AG04450 (cell line): ENCODE measurements at regions not wholly inside any gene's neighbourhood (a gene's known extent, or its start where the extent isn't known, plus 50 kb on each side); places are given as distances from the start of the nearest gene placed in this dataset.

ENCODE experiments used
- CTCF ChIA-PET: fragments of 300-600, 350-600 bp; formaldehyde crosslinking; extraction: SDS; loops from one replicate; lab custom pipeline; 2022; ENCODE audit warnings: antibody characterized with exemption, inconsistent platforms; lab: Charles Lee
- POLR2A ChIA-PET: fragments of 350-600 bp; formaldehyde crosslinking; extraction: SDS; loops from one replicate; lab custom pipeline; 2021; ENCODE audit warnings: antibody characterized with exemption, inconsistent platforms; lab: Yijun Ruan, JAX
- DNase-seq: peaks from one replicate; pipeline ENCODE4 v3.0.0-alpha.2; 2011; ENCODE audit warnings: low read depth, low spot score
- H3K27ac ChIP-seq: one replicate; pipeline ENCODE4 v1.5.1; 2012; ENCODE audit warnings: low read depth, low read length, control low read depth
- H3K27me3 ChIP-seq: one replicate; pipeline ENCODE4 v1.6.0; 2012; ENCODE audit warnings: low read length; ENCODE audit not compliant: control insufficient read depth, insufficient read depth
- H3K4me3 ChIP-seq: 2 replicates; pipeline ENCODE4 v1.5.1; 2011; ENCODE audit warnings: mild to moderate bottlenecking, low read depth, low read length, control low read depth
- H3K9me3 ChIP-seq: 2 replicates; pipeline ENCODE4 v1.5.1; 2012; ENCODE audit warnings: low read length; ENCODE audit not compliant: control insufficient read depth, insufficient read depth
- TF ChIP-seq, protein P1 (sequence below): IDR thresholded peaks from 2 replicates; pipeline ENCODE4 v1.5.1; 2011; ENCODE audit warnings: low read depth, low read length, control low read depth, inconsistent platforms

- H3K27ac ChIP-seq: no peak overlapping the region
- H3K27me3 ChIP-seq: no peaks in the 10 kb centered on the region
- POLR2A ChIA-PET: no interaction called here
- CTCF ChIA-PET: interaction anchor here (1.1 kb wide), 1 partner anchor 56 kb away, joined by 3 read pairs; no protein-coding TSS in a partner anchor
- TF ChIP-seq, protein P1, sequence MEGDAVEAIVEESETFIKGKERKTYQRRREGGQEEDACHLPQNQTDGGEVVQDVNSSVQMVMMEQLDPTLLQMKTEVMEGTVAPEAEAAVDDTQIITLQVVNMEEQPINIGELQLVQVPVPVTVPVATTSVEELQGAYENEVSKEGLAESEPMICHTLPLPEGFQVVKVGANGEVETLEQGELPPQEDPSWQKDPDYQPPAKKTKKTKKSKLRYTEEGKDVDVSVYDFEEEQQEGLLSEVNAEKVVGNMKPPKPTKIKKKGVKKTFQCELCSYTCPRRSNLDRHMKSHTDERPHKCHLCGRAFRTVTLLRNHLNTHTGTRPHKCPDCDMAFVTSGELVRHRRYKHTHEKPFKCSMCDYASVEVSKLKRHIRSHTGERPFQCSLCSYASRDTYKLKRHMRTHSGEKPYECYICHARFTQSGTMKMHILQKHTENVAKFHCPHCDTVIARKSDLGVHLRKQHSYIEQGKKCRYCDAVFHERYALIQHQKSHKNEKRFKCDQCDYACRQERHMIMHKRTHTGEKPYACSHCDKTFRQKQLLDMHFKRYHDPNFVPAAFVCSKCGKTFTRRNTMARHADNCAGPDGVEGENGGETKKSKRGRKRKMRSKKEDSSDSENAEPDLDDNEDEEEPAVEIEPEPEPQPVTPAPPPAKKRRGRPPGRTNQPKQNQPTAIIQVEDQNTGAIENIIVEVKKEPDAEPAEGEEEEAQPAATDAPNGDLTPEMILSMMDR: no peak
- H3K4me3 ChIP-seq: no peak overlapping the region
- no peak for DNase-seq
- H3K9me3 ChIP-seq: no peaks in the 10 kb centered on the region
Observed at GRCh38 chr11:15705891-15706290, 591.2 kb downstream of the INSC start.

GRCh38 chr11:15707194-15707593 lies 592.5 kb downstream of the INSC start:
- H3K27ac ChIP-seq: no peak overlapping the region
- POLR2A ChIA-PET: interaction anchor here (0.9 kb wide), 1 partner anchor 40 kb away, joined by 4 read pairs; no protein-coding TSS in a partner anchor

GRCh38 chr11:15707971-15708370 lies 593.2 kb downstream of the INSC start:
- no peaks in the 10 kb centered on the region for H3K27me3 ChIP-seq
- CTCF ChIA-PET: interaction anchor here (1.2 kb wide), 1 partner anchor 906 kb away, joined by 3 read pairs; no protein-coding TSS in a partner anchor
- no peak for DNase-seq
- TF ChIP-seq, protein P1: no peak; the same call in 1 of the 2 replicates
- POLR2A ChIA-PET: interaction anchor here (0.9 kb wide), 1 partner anchor 39 kb away, joined by 4 read pairs; no protein-coding TSS in a partner anchor
- H3K4me3 ChIP-seq: no peak overlapping the region
- H3K9me3 ChIP-seq: no peaks in the 10 kb centered on the region
- no peak overlapping the region for H3K27ac ChIP-seq

More at GRCh38 chr11:15707194-15707593, 592.5 kb downstream of the INSC start:
- H3K9me3 ChIP-seq: no peaks in the 10 kb centered on the region
- H3K27me3 ChIP-seq: no peaks in the 10 kb centered on the region
- CTCF ChIA-PET: interaction anchor here (1.1 to 1.2 kb wide), 2 partner anchors 58 to 907 kb away, joined by 3 read pairs; no protein-coding TSS in a partner anchor
- DNase-seq: no peak
- TF ChIP-seq, protein P1: no peak
- H3K4me3 ChIP-seq: no peak overlapping the region

DNA sequence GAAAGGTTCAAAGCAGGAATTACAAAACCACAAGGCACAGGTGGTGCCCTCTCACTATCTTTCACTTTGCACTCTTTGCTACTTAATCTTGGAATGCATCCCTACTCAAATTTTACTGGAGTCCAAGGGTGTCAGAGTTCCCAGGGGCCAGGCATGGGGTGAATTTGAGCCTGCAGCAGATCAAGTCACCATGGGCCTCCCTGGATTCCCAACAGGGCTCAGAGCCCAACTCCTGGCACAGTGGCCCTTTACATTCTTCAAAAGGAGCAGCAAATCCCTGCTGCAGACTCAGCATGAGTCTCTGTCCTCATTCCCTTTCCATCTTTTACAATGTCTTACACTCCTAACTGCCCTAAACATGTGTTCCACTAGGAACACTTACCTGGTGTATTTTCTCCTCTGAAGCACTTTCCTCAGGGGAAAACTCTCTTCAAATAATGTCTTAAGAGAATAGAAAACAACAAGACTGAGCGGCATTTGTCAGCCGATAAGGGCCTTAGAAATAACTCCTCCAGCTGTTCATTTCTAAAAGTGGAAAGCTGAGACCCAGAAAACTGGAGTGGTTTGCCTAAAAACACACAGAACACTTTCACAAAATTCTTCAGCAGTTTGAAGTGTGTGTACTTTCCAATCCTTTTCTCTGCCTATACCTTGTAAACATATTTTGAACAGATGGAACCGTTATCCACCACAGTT lies 596.0 kb downstream of the INSC start:
- no peak for DNase-seq
- POLR2A ChIA-PET: no interaction called here
- CTCF ChIA-PET: no interaction called here

More for the DNA sequence above, 596.0 kb downstream of the INSC start:
- Histone ChIP-seq H3K9me3 (no peaks in the 10 kb centered on the region), H3K27ac (no peak overlapping the region), H3K4me3 (no peak overlapping the region), H3K27me3 (no peaks in the 10 kb centered on the region)
- TF ChIP-seq, protein P1: no peak
